GM12878 (cell line): ENCODE measurements at regions not wholly inside any gene's neighbourhood (a gene's known extent, or its start where the extent isn't known, plus 50 kb on each side); places are given as distances from the start of the nearest gene placed in this dataset.

Source experiments
- ATAC-seq: fragments of 200-7000 bp; cut with Tn5 transposase; 3 replicates; pipeline ENCODE4 v1.9.1; 2020; ENCODE audit warnings: mild to moderate bottlenecking, moderate library complexity
- BruUV-seq: library from RNA; stranded (reverse); fragments of 400-500 nt; replicated peaks from 2 replicates; lab custom pipeline; 2021; lab: Mats Ljungman, UMichigan
- CTCF ChIA-PET: fragments of 300-600 bp; sonication (Branson Sonifier 250); formaldehyde crosslinking; extraction: SDS; loops from one replicate; lab custom pipeline; 2021; ENCODE audit warnings: inconsistent platforms; lab: Yijun Ruan, JAX
- POLR2A ChIA-PET: fragments of 350-600 bp; formaldehyde crosslinking; extraction: SDS; loops from one replicate; lab custom pipeline; 2021; ENCODE audit warnings: inconsistent platforms; lab: Charles Lee
- RAD21 ChIA-PET: fragments of 300-600 bp; sonication (Branson Sonifier 250); formaldehyde crosslinking; loops from one replicate; lab custom pipeline; 2023; ENCODE audit warnings: antibody characterized with exemption; ENCODE audit not compliant: unreplicated experiment; lab: Charles Lee
- SMC1A ChIA-PET: fragments of 300-600 bp; sonication (Branson Sonifier 250); formaldehyde crosslinking; loops from one replicate; lab custom pipeline; 2023; ENCODE audit not compliant: unreplicated experiment, uncharacterized antibody; lab: Charles Lee
- DNase-seq: peaks from one replicate; pipeline ENCODE4 v3.0.0-alpha.2; 2011; ENCODE audit warnings: low read depth, low spot score
- FAIRE-seq: peaks from 3 replicates; lab custom pipeline; 2011; peaks lifted over from hg19 to GRCh38; lab: Jason Lieb, UNC
- H2AFZ ChIP-seq: 2 replicates; pipeline ENCODE4 v1.6.0; 2011; ENCODE audit warnings: low read depth, low read length, control low read depth; ENCODE audit not compliant: control insufficient read depth
- H3K27ac ChIP-seq: 2 replicates; pipeline ENCODE4 v1.5.1; 2011; ENCODE audit warnings: control low read depth; ENCODE audit not compliant: control insufficient read depth, insufficient read depth
- H3K27me3 ChIP-seq, 2 experiments: replicated peaks in 1 of 2; 2 replicates each; pipeline versions ENCODE4 v1.6.0 to v1.6.1; 2011; ENCODE audit warnings: low read length in 1 of 2; ENCODE audit not compliant: control insufficient read depth in 2 of 2, insufficient read depth in 2 of 2
- H3K36me3 ChIP-seq, 2 experiments: 2 replicates each; pipeline ENCODE4 v1.5.1; 2011; ENCODE audit warnings: low read length in 1 of 2; ENCODE audit not compliant: control insufficient read depth in 2 of 2, insufficient read depth in 2 of 2
- H3K4me1 ChIP-seq: 2 replicates; pipeline ENCODE4 v1.6.1; 2011; ENCODE audit warnings: mild to moderate bottlenecking, low read length, moderate library complexity, mixed read lengths; ENCODE audit not compliant: control insufficient read depth, insufficient read depth
- H3K4me2 ChIP-seq: 2 replicates; pipeline ENCODE4 v1.6.0; 2011; ENCODE audit warnings: control low read depth; ENCODE audit not compliant: control insufficient read depth, insufficient read depth
- H3K4me3 ChIP-seq: fragments of 200-600 bp; sonication (generic); 2 replicates; pipeline ENCODE4 v1.5.1; 2016
- H3K79me2 ChIP-seq: 2 replicates; pipeline ENCODE4 v1.6.0; 2011; ENCODE audit warnings: low read length; ENCODE audit not compliant: control insufficient read depth, insufficient read depth
- H3K9ac ChIP-seq: 2 replicates; pipeline ENCODE4 v1.8.0; 2011; ENCODE audit warnings: low read length, control low read depth, mixed read lengths; ENCODE audit not compliant: control insufficient read depth, insufficient read depth
- H3K9me3 ChIP-seq: replicated peaks from 3 replicates; pipeline ENCODE4 v1.5.1; 2011; ENCODE audit warnings: mild to moderate bottlenecking, low read length; ENCODE audit not compliant: control insufficient read depth, insufficient read depth
- H4K20me1 ChIP-seq: 2 replicates; pipeline ENCODE4 v1.6.0; 2011; ENCODE audit not compliant: control insufficient read depth, insufficient read depth
- ATF2 ChIP-seq: IDR thresholded peaks from 2 replicates; pipeline ENCODE4 v1.6.1; 2012; ENCODE audit warnings: low read length, inconsistent platforms
- DPF2 ChIP-seq: fragments of 450-650 bp; IDR thresholded peaks from 2 replicates; pipeline ENCODE4 v1.6.1; 2017; ENCODE audit warnings: mild to moderate bottlenecking
- MEF2B ChIP-seq: fragments of 450-650 bp; IDR thresholded peaks from 2 replicates; pipeline ENCODE4 v1.6.1; 2018; ENCODE audit warnings: mild to moderate bottlenecking, moderate library complexity; ENCODE audit not compliant: partially characterized antibody, poor library complexity, severe bottlenecking
- PML ChIP-seq: IDR thresholded peaks from 2 replicates; pipeline ENCODE4 v1.6.1; 2012; ENCODE audit warnings: low read length, inconsistent platforms
- RAD51 ChIP-seq: fragments of 450-650 bp; IDR thresholded peaks from 2 replicates; pipeline ENCODE4 v1.6.1; 2016; ENCODE audit warnings: moderate library complexity, mild to moderate bottlenecking, inconsistent platforms
- SMAD5 ChIP-seq: IDR thresholded peaks from 2 replicates; pipeline ENCODE4 v1.6.1; 2016; ENCODE audit warnings: antibody characterized with exemption, low read depth
- STAT3 ChIP-seq: IDR thresholded peaks from 2 replicates; pipeline ENCODE4 v1.6.1; 2011; ENCODE audit warnings: low read depth, low read length, improper control_type of control experiment
- USF1 ChIP-seq: IDR thresholded peaks from 2 replicates; pipeline ENCODE4 v1.6.1; 2011; ENCODE audit warnings: borderline replicate concordance, low read depth, mild to moderate bottlenecking, moderate library complexity, mixed read lengths, low read length; ENCODE audit not compliant: insufficient read depth; ENCODE audit errors: extremely low read length
- WGBS: methylation state at CpG from one replicate; pipeline ENCODE4 v1.1.6; 2016; ENCODE audit warnings: low lambda C conversion rate; ENCODE audit not compliant: insufficient replicate concordance, insufficient coverage; ENCODE audit errors: missing lambda C conversion rate; 5-methylcytosine and 5-hydroxymethylcytosine counted together
- in situ Hi-C: fragments of 300-500 bp; cut with MboI; formaldehyde crosslinking; loops from 9 replicates; pipeline ENCODE4 v1.14.3; 2018; ENCODE audit warnings: mixed read lengths
- intact Hi-C: fragments of 100-400 bp; cut with micrococcal nuclease; formaldehyde crosslinking; loops from one replicate; pipeline ENCODE4 v1.14.2; 2022; ENCODE audit not compliant: unreplicated experiment
- TF ChIP-seq, protein P1 (sequence below): fragments of 450-650 bp; IDR thresholded peaks from 2 replicates; pipeline ENCODE4 v1.6.1; 2017; ENCODE audit warnings: mild to moderate bottlenecking, moderate library complexity

- ATAC-seq (no peak), DNase-seq (no peak), FAIRE-seq (no peak)
- no TSS peak for BruUV-seq
- Histone ChIP-seq H2AFZ (no peak overlapping the region), H3K36me3 (no peaks in the 10 kb centered on the region), H3K79me2 (no peaks in the 10 kb centered on the region), H4K20me1 (no peaks in the 10 kb centered on the region), H3K9me3 (no peaks in the 10 kb centered on the region), H3K4me3 (no peak overlapping the region), H3K27me3 (no peaks in the 10 kb centered on the region; a peak in 1 of 4 replicates), H3K9ac (no peak overlapping the region), H3K4me2 (no peak overlapping the region), H3K27ac (no peak overlapping the region), H3K4me1 (no peaks in the 10 kb centered on the region)
- RAD21 ChIA-PET: no interaction called here
- POLR2A ChIA-PET: no interaction called here
- SMC1A ChIA-PET: no interaction called here
- TF ChIP-seq PML (no peak), MEF2B (no peak), RAD51 (no peak), DPF2 (no peak), USF1 (no peak), STAT3 (no peak), ATF2 (no peak), SMAD5 (no peak)
- TF ChIP-seq, protein P1, sequence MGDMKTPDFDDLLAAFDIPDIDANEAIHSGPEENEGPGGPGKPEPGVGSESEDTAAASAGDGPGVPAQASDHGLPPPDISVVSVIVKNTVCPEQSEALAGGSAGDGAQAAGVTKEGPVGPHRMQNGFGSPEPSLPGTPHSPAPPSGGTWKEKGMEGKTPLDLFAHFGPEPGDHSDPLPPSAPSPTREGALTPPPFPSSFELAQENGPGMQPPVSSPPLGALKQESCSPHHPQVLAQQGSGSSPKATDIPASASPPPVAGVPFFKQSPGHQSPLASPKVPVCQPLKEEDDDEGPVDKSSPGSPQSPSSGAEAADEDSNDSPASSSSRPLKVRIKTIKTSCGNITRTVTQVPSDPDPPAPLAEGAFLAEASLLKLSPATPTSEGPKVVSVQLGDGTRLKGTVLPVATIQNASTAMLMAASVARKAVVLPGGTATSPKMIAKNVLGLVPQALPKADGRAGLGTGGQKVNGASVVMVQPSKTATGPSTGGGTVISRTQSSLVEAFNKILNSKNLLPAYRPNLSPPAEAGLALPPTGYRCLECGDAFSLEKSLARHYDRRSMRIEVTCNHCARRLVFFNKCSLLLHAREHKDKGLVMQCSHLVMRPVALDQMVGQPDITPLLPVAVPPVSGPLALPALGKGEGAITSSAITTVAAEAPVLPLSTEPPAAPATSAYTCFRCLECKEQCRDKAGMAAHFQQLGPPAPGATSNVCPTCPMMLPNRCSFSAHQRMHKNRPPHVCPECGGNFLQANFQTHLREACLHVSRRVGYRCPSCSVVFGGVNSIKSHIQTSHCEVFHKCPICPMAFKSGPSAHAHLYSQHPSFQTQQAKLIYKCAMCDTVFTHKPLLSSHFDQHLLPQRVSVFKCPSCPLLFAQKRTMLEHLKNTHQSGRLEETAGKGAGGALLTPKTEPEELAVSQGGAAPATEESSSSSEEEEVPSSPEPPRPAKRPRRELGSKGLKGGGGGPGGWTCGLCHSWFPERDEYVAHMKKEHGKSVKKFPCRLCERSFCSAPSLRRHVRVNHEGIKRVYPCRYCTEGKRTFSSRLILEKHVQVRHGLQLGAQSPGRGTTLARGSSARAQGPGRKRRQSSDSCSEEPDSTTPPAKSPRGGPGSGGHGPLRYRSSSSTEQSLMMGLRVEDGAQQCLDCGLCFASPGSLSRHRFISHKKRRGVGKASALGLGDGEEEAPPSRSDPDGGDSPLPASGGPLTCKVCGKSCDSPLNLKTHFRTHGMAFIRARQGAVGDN: no peak
- WGBS: 0% methylated on average over 1 of the region's 1 CpG
- CTCF ChIA-PET: interaction anchor here (0.7 kb wide), 1 partner anchor 45 kb away, joined by 3 read pairs; no protein-coding TSS in a partner anchor
- intact Hi-C loops (loop anchor here (5.0 kb wide), 1 partner anchor 117 kb away; no protein-coding TSS in a partner anchor), in situ Hi-C loops (no loop called here)
These were observed 370.3 kb upstream of the ADGRL2 start for GRCh38 chr1:81430236-81430938.
